SK-MEL-5 (cell line): ENCODE measurements at regions not wholly inside any gene's neighbourhood (a gene's known extent, or its start where the extent isn't known, plus 50 kb on each side); places are given as distances from the start of the nearest gene placed in this dataset.
"Not testable (repeated sequence)": the region's sequence is repeated elsewhere in the genome, so short reads cannot be mapped to it uniquely, and the experiment has no call there.

Experiments used
- DNase-seq: peaks from one replicate; pipeline ENCODE4 v3.0.0-alpha.2; 2016; ENCODE audit warnings: low read depth, low spot score
- in situ Hi-C: cut with HindIII; loops from 2 replicates; pipeline ENCODE4 v1.10.0; 2016; ENCODE audit warnings: low sequenced_read_pairs, high pct_unique_total_duplicates, low pct_unique_long_range_greater_than_20kb

GRCh38 chrX:39052751-39053150 is 251.5 kb downstream of the MID1IP1 start:
- in situ Hi-C loops = no loop called here
- DNase-seq = no peak

GRCh38 chrX:39058724-39059123 is 257.5 kb downstream of the MID1IP1 start:
- DNase-seq = no peak
- in situ Hi-C loops = no loop called here

- in situ Hi-C loops = no loop called here
- DNase-seq = no peak
Measured at GRCh38 chrX:39059866-39060265, 258.6 kb downstream of the MID1IP1 start.

GRCh38 chrX:39063037-39063436 is 261.8 kb downstream of the MID1IP1 start:
- in situ Hi-C loops = no loop called here

GRCh38 chrX:39063702-39064101 is 262.4 kb downstream of the MID1IP1 start:
- DNase-seq = no peak
- in situ Hi-C loops = no loop called here

More at GRCh38 chrX:39063037-39063436, 261.8 kb downstream of the MID1IP1 start:
- DNase-seq = no peak

GRCh38 chrX:39065051-39065871 is 264.0 kb downstream of the MID1IP1 start:
- DNase-seq = no peak
- in situ Hi-C loops = no loop called here

GRCh38 chrX:39067866-39068265 is 266.6 kb downstream of the MID1IP1 start:
- DNase-seq = no peak
- in situ Hi-C loops = no loop called here

- in situ Hi-C loops, DNase-seq: not testable (repeated sequence)
Measured at GRCh38 chrX:39068634-39069033, 267.4 kb downstream of the MID1IP1 start.

- in situ Hi-C loops = no loop called here
- DNase-seq = no peak
Measured at GRCh38 chrX:39070009-39070408, 268.8 kb downstream of the MID1IP1 start.

- in situ Hi-C loops = no loop called here
Measured at GRCh38 chrX:39073131-39073530, 271.9 kb downstream of the MID1IP1 start.

GRCh38 chrX:39096599-39096998 is 295.3 kb downstream of the MID1IP1 start:
- in situ Hi-C loops = no loop called here
- DNase-seq = no peak

More at GRCh38 chrX:39073131-39073530, 271.9 kb downstream of the MID1IP1 start:
- DNase-seq = no peak

- DNase-seq = no peak
- in situ Hi-C loops = no loop called here
Measured at GRCh38 chrX:39104745-39105144, 303.5 kb downstream of the MID1IP1 start.

GRCh38 chrX:39112143-39112542 is 310.9 kb downstream of the MID1IP1 start:
- DNase-seq = no peak
- in situ Hi-C loops = no loop called here

- no peak for DNase-seq
- in situ Hi-C loops = no loop called here
Measured at GRCh38 chrX:39115166-39115565, 313.9 kb downstream of the MID1IP1 start.

- no peak for DNase-seq
- in situ Hi-C loops = no loop called here
Measured at GRCh38 chrX:39117101-39117500, 315.8 kb downstream of the MID1IP1 start.

- no peak for DNase-seq
- in situ Hi-C loops = no loop called here
Measured at GRCh38 chrX:39121903-39122302, 320.6 kb downstream of the MID1IP1 start.

- DNase-seq = no peak
- in situ Hi-C loops = no loop called here
Measured at GRCh38 chrX:39125834-39126233, 324.6 kb downstream of the MID1IP1 start.

- in situ Hi-C loops = no loop called here
- DNase-seq = peak; percentile 2
Measured at GRCh38 chrX:39133971-39134370, 332.7 kb downstream of the MID1IP1 start.

- no peak for DNase-seq
- in situ Hi-C loops = no loop called here
Measured at GRCh38 chrX:39137363-39137954, 336.2 kb downstream of the MID1IP1 start.
